NCI-H524 (cell line): ENCODE measurements at regions not wholly inside any gene's neighbourhood (a gene's known extent, or its start where the extent isn't known, plus 50 kb on each side); places are given as distances from the start of the nearest gene placed in this dataset.

Experiments used
- DNase-seq, 2 experiments: peaks; one replicate each; lab custom pipeline; 2025; lab: John Stamatoyannopoulos, UW

- no peak for DNase-seq
These were observed 181.5 kb upstream of the ZBED5 start for GRCh38 chr11:11039208-11039965.

GRCh38 chr11:11038782-11039181 is 180.9 kb upstream of the ZBED5 start:
- DNase-seq = no peak

GRCh38 chr11:11038352-11038751 is 180.5 kb upstream of the ZBED5 start:
- no peak for DNase-seq

DNA sequence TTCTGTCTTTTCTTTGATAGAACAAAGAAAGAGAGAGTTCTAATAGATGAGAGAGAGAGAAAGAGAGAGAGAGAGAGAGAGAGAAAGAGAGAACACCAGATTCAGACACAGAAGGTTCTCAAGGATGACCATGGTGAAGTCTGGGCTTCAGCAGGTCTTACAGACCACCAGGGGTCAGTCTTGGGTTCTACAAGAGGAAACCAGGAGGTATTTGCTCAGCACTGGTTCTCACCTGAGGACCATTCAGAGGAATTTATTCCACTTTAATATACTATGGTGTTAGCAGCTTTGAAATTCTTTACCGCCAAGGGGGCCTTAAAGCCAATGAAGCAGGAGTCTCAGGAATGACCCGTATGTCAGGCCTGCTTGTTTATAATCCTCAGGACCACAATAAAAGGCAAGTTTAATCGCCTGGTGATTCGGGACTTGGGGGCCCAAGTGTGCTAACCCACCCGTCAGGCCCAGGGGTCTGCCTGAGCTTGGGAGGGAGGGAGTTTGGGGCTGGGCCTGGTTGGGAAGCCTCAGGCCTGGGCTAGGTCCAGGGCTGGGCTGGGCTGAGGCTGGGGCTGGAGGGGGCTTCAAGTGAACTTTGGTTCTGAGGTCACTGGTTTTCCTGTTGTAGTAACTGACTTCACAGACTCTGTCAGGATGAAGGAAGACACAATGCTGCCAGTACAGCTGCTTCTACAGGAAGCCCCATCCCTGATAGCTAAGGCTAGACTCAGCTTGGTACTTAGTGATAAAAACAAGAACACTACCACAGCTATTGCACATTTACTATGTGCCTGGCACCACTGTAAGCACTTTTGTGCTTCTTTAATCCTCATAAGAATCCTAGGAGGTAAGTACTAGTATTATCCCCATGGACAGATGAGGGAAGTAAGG is 179.2 kb upstream of the ZBED5 start:
- DNase-seq = peak; percentile 49 to 71

- no peak for DNase-seq
These were observed 178.5 kb upstream of the ZBED5 start for GRCh38 chr11:11036185-11036847.

DNA sequence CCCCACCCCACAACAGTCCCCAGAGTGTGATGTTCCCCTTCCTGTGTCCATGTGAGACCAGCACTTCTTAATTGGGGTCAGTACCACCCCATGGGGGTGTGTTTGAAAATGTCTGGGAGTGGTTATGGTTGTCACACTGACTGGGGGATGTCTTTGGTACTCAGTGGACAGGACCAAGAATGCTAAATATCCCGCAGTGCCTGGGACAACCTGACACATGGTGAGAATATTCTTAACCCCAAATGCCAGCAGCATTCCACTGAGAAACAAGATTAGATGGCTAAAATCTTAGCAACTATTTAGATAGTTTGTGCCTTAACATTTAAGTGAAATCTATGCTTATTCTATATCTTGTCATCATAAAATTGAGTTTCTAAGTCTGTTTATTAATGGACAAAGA is 177.5 kb upstream of the ZBED5 start:
- no peak for DNase-seq

- no peak for DNase-seq
These were observed 176.6 kb upstream of the ZBED5 start for GRCh38 chr11:11034476-11034875.

DNA sequence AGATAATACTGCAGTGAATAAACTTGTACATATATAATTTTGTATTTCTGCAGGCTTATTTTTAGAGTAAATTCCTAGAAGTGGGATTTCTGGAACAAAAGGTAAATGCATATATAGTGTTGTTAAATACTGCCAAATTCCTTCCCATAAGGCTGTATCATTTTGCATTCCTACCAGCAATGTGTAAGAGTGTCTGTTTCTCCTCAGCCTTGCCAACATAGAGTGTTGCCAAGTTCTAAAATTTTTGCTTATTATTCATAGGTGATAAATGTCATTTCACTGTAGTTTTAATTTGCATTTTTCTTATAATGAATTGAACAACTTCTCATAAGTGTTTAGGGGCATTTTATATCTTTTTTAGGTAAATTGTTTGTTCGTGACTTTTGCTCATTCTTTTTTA is 174.2 kb upstream of the ZBED5 start:
- no peak for DNase-seq

DNA sequence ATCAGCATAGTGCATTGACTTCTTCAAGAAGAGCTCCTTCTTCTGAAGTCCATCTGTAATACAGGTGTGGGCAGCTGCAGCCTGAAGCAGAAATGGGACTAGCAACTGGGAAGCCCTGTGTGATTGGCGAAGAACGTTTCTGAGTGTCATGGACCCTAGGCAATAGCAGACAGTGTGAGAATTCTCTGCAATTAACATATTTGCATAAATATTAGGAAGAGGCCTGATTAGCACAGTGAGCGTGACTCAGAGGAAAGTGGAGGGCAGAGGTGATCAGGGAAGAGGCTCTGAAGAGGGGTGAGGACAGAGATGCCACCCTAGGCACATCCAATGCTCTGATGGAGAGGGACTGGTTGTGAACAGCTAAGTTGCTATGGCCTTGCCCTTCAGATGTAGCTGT is 171.2 kb upstream of the ZBED5 start:
- no peak for DNase-seq

GRCh38 chr11:11028017-11028692 is 170.3 kb upstream of the ZBED5 start:
- DNase-seq = peak; percentile 19 to 71

DNA sequence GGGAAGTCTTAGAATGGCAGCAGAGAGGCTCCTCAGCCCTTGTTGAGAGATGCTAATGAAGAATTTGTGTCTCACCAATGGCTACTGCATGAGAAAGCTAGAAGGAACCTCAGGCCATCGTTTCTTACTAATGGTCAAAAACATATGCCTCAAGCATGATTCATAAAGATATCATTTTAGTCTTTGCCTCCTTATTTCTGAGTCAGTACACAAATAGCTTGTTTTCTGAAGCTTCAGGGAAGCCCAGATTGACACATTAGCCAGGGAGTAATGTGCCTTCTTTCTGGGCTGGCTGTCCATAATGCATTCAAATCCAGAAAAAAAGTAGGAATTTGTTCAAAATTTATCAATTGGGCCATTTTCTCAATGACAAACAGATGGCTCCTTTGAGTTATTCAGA is 169.4 kb upstream of the ZBED5 start:
- DNase-seq = no peak

GRCh38 chr11:11025087-11025486 is 167.2 kb upstream of the ZBED5 start:
- DNase-seq = no peak

DNA sequence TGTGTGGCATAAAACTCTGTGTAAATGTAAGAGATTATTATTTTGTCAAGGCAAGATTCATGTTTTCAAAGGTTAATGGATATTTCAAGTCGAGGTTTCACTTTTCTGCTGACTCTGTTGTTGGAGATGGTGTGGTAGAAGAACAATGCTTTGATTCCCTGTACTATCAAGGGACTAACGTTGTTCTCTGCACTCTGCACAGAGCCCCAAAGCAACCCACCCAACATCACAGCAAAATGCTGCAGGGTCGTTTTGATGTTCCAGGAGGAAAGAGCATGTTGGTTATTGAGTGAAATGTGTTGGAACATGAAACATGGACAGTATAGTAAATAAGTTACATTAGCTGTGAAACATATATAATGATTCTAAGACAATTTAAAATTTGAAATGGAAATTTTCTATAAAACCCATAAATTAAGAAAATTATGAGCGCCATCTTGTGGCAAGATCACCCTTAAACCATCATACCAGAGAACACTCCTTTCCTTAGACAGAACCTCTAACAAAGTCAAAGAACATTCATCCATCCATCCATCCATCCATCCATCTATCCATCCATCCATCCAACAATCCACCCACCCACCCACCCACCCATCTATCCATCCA is 164.4 kb upstream of the ZBED5 start:
- peak in 1 of 2 experiments; percentile 21 for DNase-seq

DNA sequence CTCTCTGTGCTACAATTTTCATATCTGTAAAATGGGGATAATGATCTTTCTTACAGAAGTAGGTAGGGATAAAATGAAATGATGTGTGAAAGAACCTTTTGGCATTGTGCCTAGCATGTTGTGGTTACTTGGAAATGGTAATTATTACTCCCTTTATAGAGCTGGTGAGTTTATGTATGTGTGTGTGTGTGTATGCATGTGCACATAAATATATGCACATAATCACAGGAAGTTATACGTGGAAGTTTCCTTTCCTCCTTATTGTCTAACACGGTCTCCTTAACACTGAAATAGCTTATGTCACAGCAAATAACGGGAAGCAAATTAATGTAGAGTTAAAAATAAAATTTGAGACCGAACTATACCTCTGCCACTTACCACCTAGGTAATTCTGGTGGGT is 163.7 kb upstream of the ZBED5 start:
- DNase-seq = no peak

DNA sequence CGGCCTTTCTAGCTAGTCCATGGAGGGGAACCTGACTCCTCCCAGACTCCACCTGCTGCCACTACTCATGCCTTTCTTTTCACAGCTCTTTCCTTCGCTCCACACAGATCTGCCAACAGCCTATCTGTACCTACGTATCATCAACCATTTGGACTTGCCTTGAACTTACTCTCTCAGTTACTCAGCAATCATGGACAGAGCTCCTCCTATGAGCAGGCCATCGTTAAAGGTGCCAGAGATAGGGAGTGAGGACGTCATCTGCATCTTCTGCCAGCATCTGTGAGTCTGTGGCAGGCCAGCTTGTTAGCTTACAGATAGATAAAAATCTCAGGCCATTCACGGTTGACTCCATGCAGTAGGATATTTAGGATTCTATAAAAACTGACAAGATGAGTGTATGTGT is 162.9 kb upstream of the ZBED5 start:
- peak in 1 of 2 experiments; percentile 6 for DNase-seq

DNA sequence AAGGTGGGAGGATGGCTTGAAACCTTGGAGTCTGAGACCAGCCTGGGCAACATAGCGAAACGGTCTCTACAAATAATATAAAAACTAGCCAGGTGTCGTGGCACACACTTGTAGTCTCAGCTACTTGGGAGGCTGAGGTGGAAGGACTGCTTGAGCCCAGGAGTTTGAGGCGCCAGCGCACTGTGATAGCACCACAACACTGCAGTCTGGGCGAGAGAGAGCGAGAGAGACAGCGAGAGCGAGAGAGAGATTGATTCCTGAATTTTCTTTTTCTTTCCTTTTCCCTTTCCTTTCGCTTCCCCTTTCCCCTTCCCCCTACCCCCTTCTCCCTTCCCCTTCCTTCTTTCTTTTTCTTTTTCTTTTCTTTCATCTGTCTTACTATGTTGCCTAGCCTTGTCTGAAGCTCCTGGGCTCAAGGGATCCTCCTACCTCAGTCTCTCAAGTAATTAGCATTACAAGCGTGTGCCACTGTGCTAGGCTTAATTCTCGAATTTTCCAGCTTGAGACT is 162.4 kb upstream of the ZBED5 start:
- DNase-seq = no peak

DNA sequence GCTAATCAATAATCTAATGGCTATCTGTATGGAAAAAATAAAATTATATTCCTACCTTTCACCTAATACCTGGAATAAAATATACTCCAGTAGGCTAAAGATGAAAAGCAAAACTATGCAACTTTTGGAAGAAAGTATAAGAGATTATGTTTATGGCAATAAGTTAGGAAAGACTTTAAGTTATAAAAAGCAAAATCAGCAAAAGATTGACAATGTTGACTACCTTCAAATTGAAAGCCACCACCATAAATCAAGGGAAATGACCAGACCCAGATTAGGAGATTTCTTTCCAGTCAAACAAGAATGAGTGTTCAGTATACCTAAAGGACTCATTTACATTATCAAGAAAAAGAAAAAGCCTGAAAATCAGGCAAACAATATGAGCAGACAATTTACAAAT is 159.1 kb upstream of the ZBED5 start:
- DNase-seq = no peak

- DNase-seq = no peak
These were observed 158.2 kb upstream of the ZBED5 start for GRCh38 chr11:11016068-11016467.

DNA sequence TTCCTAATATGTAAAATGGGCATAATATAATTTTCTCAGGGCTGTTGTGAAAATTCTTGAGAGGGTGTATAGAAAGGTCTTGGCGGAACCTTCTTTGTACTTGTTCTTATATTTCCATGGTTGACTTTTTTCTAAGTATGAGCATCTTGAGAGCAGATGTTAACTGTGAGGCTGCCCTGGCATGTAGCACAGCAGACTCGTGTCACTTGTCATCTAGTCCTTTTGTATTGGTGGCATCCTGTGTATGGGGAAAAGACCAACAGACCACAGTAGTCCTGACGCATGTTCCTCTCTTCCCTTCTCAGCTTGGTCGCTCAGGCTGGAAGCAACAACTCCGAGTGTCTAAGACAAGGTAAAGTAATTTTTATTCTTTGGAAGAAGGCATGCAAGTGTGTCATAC is 153.8 kb upstream of the ZBED5 start:
- DNase-seq = no peak

- peak in 1 of 2 experiments; percentile 31 for DNase-seq
These were observed 152.8 kb upstream of the ZBED5 start for GRCh38 chr11:11010624-11011127.

- no peak for DNase-seq
These were observed 151.3 kb upstream of the ZBED5 start for GRCh38 chr11:11009179-11009578.
